H1 (cell line): ENCODE measurements at regions not wholly inside any gene's neighbourhood (a gene's known extent, or its start where the extent isn't known, plus 50 kb on each side); places are given as distances from the start of the nearest gene placed in this dataset.

Source experiments
- EZH2 ChIP-seq: fragments of 200-600 bp; sonication (generic); IDR thresholded peaks from 2 replicates; pipeline ENCODE4 v1.7.1; 2012; ENCODE audit warnings: low read depth, mild to moderate bottlenecking, moderate library complexity, low read length, inconsistent platforms; ENCODE audit not compliant: severe bottlenecking
- GTF2F1 ChIP-seq: IDR thresholded peaks from 2 replicates; pipeline ENCODE4 v1.6.1; 2012; ENCODE audit warnings: low read depth, low read length, improper control_type of control experiment, borderline replicate concordance
- MAFK ChIP-seq: IDR thresholded peaks from 2 replicates; pipeline ENCODE4 v1.6.1; 2012; ENCODE audit warnings: low read depth, mild to moderate bottlenecking, improper control_type of control experiment, low read length
- PHF8 ChIP-seq: fragments of 200-600 bp; sonication (generic); conservative IDR thresholded peaks from 2 replicates; pipeline ENCODE4 v1.7.1; 2012; ENCODE audit warnings: low read depth, mild to moderate bottlenecking, inconsistent platforms, low read length, moderate library complexity
- POLR2A ChIP-seq, 2 experiments: IDR thresholded peaks; 1 replicate in 1 of 2; 2 replicates in 1 of 2; pipeline ENCODE4 v1.6.1; 2011; ENCODE audit warnings: low read depth in 2 of 2, low read length in 2 of 2, mild to moderate bottlenecking in 2 of 2; ENCODE audit errors: control extremely low read depth in 1 of 2
- POLR2AphosphoS5 ChIP-seq: IDR thresholded peaks from 2 replicates; pipeline ENCODE4 v1.6.1; 2011; ENCODE audit warnings: low read depth, low read length
- POU5F1 ChIP-seq: IDR thresholded peaks from 2 replicates; pipeline ENCODE4 v1.6.1; 2011; ENCODE audit warnings: low read depth, mild to moderate bottlenecking, low read length, moderate library complexity
- RAD21 ChIP-seq, 2 experiments: IDR thresholded peaks in 1 of 2; conservative IDR thresholded peaks in 1 of 2; 2 replicates each; pipeline ENCODE4 v1.6.1; 2011; ENCODE audit warnings: low read depth in 2 of 2, low read length in 2 of 2, improper control_type of control experiment in 1 of 2, inconsistent platforms in 1 of 2, mild to moderate bottlenecking in 1 of 2, moderate library complexity in 1 of 2
- SP1 ChIP-seq: IDR thresholded peaks from 2 replicates; pipeline ENCODE4 v1.6.1; 2011; ENCODE audit warnings: low read depth, low read length
- SP4 ChIP-seq: IDR thresholded peaks from 2 replicates; pipeline ENCODE4 v1.6.1; 2012; ENCODE audit warnings: low read length, inconsistent platforms
- TF ChIP-seq, protein P1 (sequence below), 3 experiments: IDR thresholded peaks; 1 replicate in 2 of 3; 2 replicates in 1 of 3; pipeline versions ENCODE4 v1.5.1 to v1.6.1; 2011; ENCODE audit warnings: low read length in 3 of 3, mild to moderate bottlenecking in 3 of 3, inconsistent platforms in 2 of 3, low read depth in 1 of 3, moderate library complexity in 1 of 3; ENCODE audit not compliant: insufficient read depth in 1 of 3; ENCODE audit errors: control extremely low read depth in 1 of 3
- TF ChIP-seq, protein P2 (sequence below): IDR thresholded peaks from 2 replicates; pipeline ENCODE4 v1.6.1; 2012; ENCODE audit warnings: inconsistent platforms
- TF ChIP-seq, protein P3 (sequence below): IDR thresholded peaks from 2 replicates; pipeline ENCODE4 v1.6.1; 2012; ENCODE audit warnings: low read length, inconsistent platforms

DNA sequence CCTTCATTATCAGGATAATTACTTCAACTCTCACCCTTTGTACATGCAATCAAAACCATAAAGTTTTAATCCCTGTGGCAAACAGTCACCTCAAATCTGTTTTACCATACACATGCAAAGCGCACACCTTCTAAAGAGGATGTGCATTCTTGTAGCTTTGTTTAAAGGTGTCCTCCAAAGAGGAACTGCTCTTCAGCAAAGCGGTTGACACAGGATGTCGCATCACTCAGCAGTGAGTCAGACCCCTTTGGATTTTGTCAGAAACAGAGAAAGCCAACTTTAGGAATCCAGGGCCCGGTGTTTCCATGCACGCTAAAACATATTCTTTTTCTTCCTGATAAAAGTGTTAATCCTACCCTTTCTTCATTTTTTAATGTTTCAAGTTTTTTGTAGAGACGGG is 268.3 kb upstream of the ARID1B start:
- TF ChIP-seq, protein P1, sequence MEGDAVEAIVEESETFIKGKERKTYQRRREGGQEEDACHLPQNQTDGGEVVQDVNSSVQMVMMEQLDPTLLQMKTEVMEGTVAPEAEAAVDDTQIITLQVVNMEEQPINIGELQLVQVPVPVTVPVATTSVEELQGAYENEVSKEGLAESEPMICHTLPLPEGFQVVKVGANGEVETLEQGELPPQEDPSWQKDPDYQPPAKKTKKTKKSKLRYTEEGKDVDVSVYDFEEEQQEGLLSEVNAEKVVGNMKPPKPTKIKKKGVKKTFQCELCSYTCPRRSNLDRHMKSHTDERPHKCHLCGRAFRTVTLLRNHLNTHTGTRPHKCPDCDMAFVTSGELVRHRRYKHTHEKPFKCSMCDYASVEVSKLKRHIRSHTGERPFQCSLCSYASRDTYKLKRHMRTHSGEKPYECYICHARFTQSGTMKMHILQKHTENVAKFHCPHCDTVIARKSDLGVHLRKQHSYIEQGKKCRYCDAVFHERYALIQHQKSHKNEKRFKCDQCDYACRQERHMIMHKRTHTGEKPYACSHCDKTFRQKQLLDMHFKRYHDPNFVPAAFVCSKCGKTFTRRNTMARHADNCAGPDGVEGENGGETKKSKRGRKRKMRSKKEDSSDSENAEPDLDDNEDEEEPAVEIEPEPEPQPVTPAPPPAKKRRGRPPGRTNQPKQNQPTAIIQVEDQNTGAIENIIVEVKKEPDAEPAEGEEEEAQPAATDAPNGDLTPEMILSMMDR (IDR thresholded peaks at IDR 0.05; ENCODE audit: control extremely low read depth in 1 of 3, insufficient read depth in 1 of 3, low read depth in 1 of 3, low read length in 3 of 3), result no peak
- TF ChIP-seq POLR2AphosphoS5 (no peak), POU5F1 (no peak), POLR2A (IDR thresholded peaks at IDR 0.05; ENCODE audit: control extremely low read depth in 1 of 2, low read depth in 2 of 2, low read length in 2 of 2) (no peak), SP4 (no peak), GTF2F1 (no peak), EZH2 (no peak), RAD21 (IDR thresholded peaks at IDR 0.05 in 1 of 2, conservative IDR thresholded peaks at IDR 0.05 in 1 of 2; ENCODE audit: low read depth in 2 of 2, low read length in 2 of 2) (no peak), SP1 (no peak), PHF8 (no peak), MAFK (no peak)
- TF ChIP-seq, protein P2, sequence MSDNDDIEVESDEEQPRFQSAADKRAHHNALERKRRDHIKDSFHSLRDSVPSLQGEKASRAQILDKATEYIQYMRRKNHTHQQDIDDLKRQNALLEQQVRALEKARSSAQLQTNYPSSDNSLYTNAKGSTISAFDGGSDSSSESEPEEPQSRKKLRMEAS, result no peak
- TF ChIP-seq, protein P3, sequence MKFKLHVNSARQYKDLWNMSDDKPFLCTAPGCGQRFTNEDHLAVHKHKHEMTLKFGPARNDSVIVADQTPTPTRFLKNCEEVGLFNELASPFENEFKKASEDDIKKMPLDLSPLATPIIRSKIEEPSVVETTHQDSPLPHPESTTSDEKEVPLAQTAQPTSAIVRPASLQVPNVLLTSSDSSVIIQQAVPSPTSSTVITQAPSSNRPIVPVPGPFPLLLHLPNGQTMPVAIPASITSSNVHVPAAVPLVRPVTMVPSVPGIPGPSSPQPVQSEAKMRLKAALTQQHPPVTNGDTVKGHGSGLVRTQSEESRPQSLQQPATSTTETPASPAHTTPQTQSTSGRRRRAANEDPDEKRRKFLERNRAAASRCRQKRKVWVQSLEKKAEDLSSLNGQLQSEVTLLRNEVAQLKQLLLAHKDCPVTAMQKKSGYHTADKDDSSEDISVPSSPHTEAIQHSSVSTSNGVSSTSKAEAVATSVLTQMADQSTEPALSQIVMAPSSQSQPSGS, result no peak
